ENCODE measurements at regions not wholly inside any gene's neighbourhood (a gene's known extent, or its start where the extent isn't known, plus 50 kb on each side); places are given as distances from the start of the nearest gene placed in this dataset.

DNA sequence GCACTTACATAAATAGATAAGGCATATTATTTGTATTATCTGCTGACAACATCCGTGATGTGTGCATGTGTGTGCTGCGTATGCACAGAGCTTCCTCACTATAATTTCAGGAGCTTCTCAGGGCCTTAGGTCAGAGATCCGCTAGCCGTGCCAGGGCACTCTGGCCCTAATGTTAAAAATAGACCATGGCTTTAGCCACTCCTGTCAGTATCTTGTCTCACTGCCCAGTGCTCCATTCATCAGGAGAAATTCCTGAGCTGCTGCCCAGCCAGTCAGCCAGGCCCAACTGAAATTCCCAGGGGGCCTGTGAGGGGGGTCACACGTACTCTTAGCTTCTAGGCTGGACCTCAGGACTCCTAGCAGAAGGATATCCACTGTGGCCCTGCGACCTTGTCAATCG, 70.0 kb upstream of the ABHD2 start (continued):
- TF ChIP-seq, protein P1, sequence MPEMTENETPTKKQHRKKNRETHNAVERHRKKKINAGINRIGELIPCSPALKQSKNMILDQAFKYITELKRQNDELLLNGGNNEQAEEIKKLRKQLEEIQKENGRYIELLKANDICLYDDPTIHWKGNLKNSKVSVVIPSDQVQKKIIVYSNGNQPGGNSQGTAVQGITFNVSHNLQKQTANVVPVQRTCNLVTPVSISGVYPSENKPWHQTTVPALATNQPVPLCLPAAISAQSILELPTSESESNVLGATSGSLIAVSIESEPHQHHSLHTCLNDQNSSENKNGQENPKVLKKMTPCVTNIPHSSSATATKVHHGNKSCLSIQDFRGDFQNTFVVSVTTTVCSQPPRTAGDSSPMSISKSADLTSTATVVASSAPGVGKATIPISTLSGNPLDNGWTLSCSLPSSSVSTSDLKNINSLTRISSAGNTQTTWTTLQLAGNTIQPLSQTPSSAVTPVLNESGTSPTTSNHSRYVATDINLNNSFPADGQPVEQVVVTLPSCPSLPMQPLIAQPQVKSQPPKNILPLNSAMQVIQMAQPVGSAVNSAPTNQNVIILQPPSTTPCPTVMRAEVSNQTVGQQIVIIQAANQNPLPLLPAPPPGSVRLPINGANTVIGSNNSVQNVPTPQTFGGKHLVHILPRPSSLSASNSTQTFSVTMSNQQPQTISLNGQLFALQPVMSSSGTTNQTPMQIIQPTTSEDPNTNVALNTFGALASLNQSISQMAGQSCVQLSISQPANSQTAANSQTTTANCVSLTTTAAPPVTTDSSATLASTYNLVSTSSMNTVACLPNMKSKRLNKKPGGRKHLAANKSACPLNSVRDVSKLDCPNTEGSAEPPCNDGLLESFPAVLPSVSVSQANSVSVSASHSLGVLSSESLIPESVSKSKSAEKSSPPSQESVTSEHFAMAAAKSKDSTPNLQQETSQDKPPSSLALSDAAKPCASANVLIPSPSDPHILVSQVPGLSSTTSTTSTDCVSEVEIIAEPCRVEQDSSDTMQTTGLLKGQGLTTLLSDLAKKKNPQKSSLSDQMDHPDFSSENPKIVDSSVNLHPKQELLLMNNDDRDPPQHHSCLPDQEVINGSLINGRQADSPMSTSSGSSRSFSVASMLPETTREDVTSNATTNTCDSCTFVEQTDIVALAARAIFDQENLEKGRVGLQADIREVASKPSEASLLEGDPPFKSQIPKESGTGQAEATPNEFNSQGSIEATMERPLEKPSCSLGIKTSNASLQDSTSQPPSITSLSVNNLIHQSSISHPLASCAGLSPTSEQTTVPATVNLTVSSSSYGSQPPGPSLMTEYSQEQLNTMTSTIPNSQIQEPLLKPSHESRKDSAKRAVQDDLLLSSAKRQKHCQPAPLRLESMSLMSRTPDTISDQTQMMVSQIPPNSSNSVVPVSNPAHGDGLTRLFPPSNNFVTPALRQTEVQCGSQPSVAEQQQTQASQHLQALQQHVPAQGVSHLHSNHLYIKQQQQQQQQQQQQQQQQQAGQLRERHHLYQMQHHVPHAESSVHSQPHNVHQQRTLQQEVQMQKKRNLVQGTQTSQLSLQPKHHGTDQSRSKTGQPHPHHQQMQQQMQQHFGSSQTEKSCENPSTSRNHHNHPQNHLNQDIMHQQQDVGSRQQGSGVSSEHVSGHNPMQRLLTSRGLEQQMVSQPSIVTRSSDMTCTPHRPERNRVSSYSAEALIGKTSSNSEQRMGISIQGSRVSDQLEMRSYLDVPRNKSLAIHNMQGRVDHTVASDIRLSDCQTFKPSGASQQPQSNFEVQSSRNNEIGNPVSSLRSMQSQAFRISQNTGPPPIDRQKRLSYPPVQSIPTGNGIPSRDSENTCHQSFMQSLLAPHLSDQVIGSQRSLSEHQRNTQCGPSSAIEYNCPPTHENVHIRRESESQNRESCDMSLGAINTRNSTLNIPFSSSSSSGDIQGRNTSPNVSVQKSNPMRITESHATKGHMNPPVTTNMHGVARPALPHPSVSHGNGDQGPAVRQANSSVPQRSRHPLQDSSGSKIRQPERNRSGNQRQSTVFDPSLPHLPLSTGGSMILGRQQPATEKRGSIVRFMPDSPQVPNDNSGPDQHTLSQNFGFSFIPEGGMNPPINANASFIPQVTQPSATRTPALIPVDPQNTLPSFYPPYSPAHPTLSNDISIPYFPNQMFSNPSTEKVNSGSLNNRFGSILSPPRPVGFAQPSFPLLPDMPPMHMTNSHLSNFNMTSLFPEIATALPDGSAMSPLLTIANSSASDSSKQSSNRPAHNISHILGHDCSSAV (CRISPR knock-in tag; IDR thresholded peaks at IDR 0.05; ENCODE audit: borderline replicate concordance), result no peak
- no peak for TF ChIP-seq ARNT2 (CRISPR knock-in tag; IDR thresholded peaks at IDR 0.05; ENCODE audit: low read depth)
- TF ChIP-seq ZNF776 (CRISPR knock-in tag; IDR thresholded peaks at IDR 0.05), result no peak

DNA sequence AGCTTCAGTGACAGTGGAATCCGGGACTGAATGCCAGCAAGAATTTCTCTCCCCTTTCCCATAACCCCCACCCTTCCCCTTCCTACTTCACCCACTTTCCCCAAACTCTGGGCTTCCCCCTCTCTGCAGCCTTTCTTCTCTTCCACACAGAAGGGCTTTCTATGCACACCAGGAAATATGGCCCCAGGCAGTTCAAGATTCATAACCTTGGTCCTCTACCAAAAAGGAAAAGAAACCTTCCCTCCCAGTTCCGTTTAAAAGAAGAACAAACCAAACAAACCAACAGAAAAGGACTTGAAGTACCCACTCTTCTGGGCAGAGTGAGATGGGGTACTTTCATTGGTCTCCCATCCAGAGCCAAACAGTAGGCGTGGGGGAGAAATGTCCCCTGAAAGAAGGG, 68.8 kb upstream of the ABHD2 start:
- H3K9me3 ChIP-seq (ENCODE audit: low read length), result no peaks in the 10 kb centered on the region
- no peaks in the 10 kb centered on the region for H3K79me2 ChIP-seq (ENCODE audit: insufficient read depth, low read length)
- FAIRE-seq (no peak), DNase-seq (ENCODE audit: low spot score) (no peak), ATAC-seq (no peak)
- H3K4me3 ChIP-seq (replicated peaks in 1 of 3; ENCODE audit: insufficient read depth in 1 of 3, low read depth in 2 of 3, low read length in 3 of 3), result no peak overlapping the region
- in situ Hi-C loops (cut with HindIII; ENCODE audit: extremely low pct_ligation_motif_present, low pct_unique_long_range_greater_than_20kb) (no loop called here), intact Hi-C loops (cut with micrococcal nuclease; ENCODE audit: unreplicated experiment) (no loop called here)
- ChIA-PET CTCF (ENCODE audit: low intra/inter-chr PET ratio, low total read pairs) (no interaction called here), POLR2A (no interaction called here)
- H3K4me2 ChIP-seq (ENCODE audit: low read depth, low read length), result no peak overlapping the region
- TF ChIP-seq HNRNPK (IDR thresholded peaks at IDR 0.05; ENCODE audit: low read depth, low read length, poor library complexity, severe bottlenecking), result peak; percentile 25
- TF ChIP-seq ZNF382 (CRISPR knock-in tag; IDR thresholded peaks at IDR 0.05; ENCODE audit: borderline replicate concordance), result no peak
- H3K4me1 ChIP-seq (ENCODE audit: insufficient read depth, low read length), result no peaks in the 10 kb centered on the region
- no peaks in the 10 kb centered on the region for H4K20me1 ChIP-seq (ENCODE audit: insufficient read depth, low read length)
- H3K36me3 ChIP-seq (replicated peaks in 1 of 2; ENCODE audit: control insufficient read depth in 1 of 2, insufficient read depth in 2 of 2, low read length in 2 of 2), result no peaks in the 10 kb centered on the region
- H3K27me3 ChIP-seq (ENCODE audit: control insufficient read depth in 1 of 2, insufficient read depth in 2 of 2, low read length in 2 of 2), result peaks cover 2 to 14% of the 10 kb centered on the region in 2 experiments; a peak in 4 of 5 replicates
- no TSS peak for BruUV-seq (replicated peaks)
- no peak overlapping the region for H2AFZ ChIP-seq (ENCODE audit: low read length)
- H3K27ac ChIP-seq (ENCODE audit: extremely low read length, insufficient read depth, low read length), result no peak overlapping the region
- 17% methylated on average over 3 of the region's 3 CpGs for WGBS (ENCODE audit: low lambda C conversion rate)
- no peak overlapping the region for H3K9ac ChIP-seq (ENCODE audit: insufficient read depth, low read depth, low read length)
